Keratinocyte (primary cell): ENCODE measurements at regions not wholly inside any gene's neighbourhood (a gene's known extent, or its start where the extent isn't known, plus 50 kb on each side); places are given as distances from the start of the nearest gene placed in this dataset.

ENCODE experiments used
- DNase-seq: peaks from one replicate; pipeline ENCODE4 v3.0.0-alpha.2; 2011; ENCODE audit warnings: low read depth, missing footprints, low spot score
- FAIRE-seq: peaks from 2 replicates; lab custom pipeline; 2011; peaks lifted over from hg19 to GRCh38; lab: Jason Lieb, UNC
- H2AFZ ChIP-seq: 2 replicates; pipeline ENCODE4 v1.6.0; 2012; ENCODE audit warnings: low read length, control low read depth, inconsistent platforms; ENCODE audit not compliant: control insufficient read depth
- H3K27ac ChIP-seq: 2 replicates; pipeline ENCODE4 v1.5.1; 2011; ENCODE audit warnings: low read length; ENCODE audit not compliant: control insufficient read depth, insufficient read depth
- H3K27me3 ChIP-seq: 3 replicates; pipeline ENCODE4 v1.6.0; 2011; ENCODE audit warnings: low read length; ENCODE audit not compliant: control insufficient read depth, insufficient read depth; ENCODE audit errors: extremely low read depth
- H3K36me3 ChIP-seq, 2 experiments: 2 replicates in 1 of 2; 3 replicates in 1 of 2; pipeline ENCODE4 v1.5.1; 2011; ENCODE audit warnings: low read length in 2 of 2, mild to moderate bottlenecking in 1 of 2; ENCODE audit not compliant: control insufficient read depth in 2 of 2, insufficient read depth in 2 of 2; ENCODE audit errors: extremely low read depth in 1 of 2
- H3K4me1 ChIP-seq: 3 replicates; pipeline ENCODE4 v1.5.1; 2011; ENCODE audit warnings: low read length; ENCODE audit not compliant: control insufficient read depth, insufficient read depth; ENCODE audit errors: extremely low read depth
- H3K4me2 ChIP-seq: 3 replicates; pipeline ENCODE4 v1.6.0; 2011; ENCODE audit warnings: low read depth, low read length; ENCODE audit not compliant: control insufficient read depth, insufficient read depth; ENCODE audit errors: extremely low read depth
- H3K4me3 ChIP-seq, 3 experiments: fragments of 200-600 bp in 1 of 3; sonication (generic) in 1 of 3; 2 replicates in 2 of 3; 3 replicates in 1 of 3; pipeline ENCODE4 v1.5.1; 2011 to 2016; ENCODE audit warnings: low read length in 3 of 3, mild to moderate bottlenecking in 3 of 3, control low read depth in 2 of 3, inconsistent platforms in 1 of 3, low read depth in 1 of 3, mixed read lengths in 1 of 3, mixed run types in 1 of 3, moderate library complexity in 1 of 3; ENCODE audit not compliant: control insufficient read depth in 2 of 3, insufficient read depth in 2 of 3; ENCODE audit errors: extremely low read depth in 1 of 3
- H3K79me2 ChIP-seq: 2 replicates; pipeline ENCODE4 v1.6.0; 2012; ENCODE audit warnings: low read length; ENCODE audit not compliant: control insufficient read depth, insufficient read depth
- H3K9ac ChIP-seq: 3 replicates; pipeline ENCODE4 v1.6.0; 2011; ENCODE audit warnings: low read length; ENCODE audit not compliant: control insufficient read depth, insufficient read depth; ENCODE audit errors: extremely low read depth
- H3K9me1 ChIP-seq: 3 replicates; pipeline ENCODE4 v1.6.0; 2011; ENCODE audit warnings: low read length; ENCODE audit not compliant: control insufficient read depth, insufficient read depth; ENCODE audit errors: extremely low read depth
- H3K9me3 ChIP-seq: 2 replicates; pipeline ENCODE4 v1.5.1; 2012; ENCODE audit warnings: low read depth, low read length; ENCODE audit not compliant: control insufficient read depth
- H4K20me1 ChIP-seq: 3 replicates; pipeline ENCODE4 v1.6.0; 2011; ENCODE audit warnings: low read length; ENCODE audit not compliant: control insufficient read depth, insufficient read depth; ENCODE audit errors: extremely low read depth
- CTCF ChIP-seq, 3 experiments: IDR thresholded peaks in 1 of 3; conservative IDR thresholded peaks in 1 of 3; optimal IDR thresholded peaks in 1 of 3; 2 replicates in 2 of 3; 3 replicates in 1 of 3; pipeline versions ENCODE3 to v1.5.1; 2011; ENCODE audit warnings: low read length in 3 of 3, mild to moderate bottlenecking in 3 of 3, moderate library complexity in 2 of 3, control low read depth in 1 of 3, inconsistent platforms in 1 of 3; ENCODE audit not compliant: insufficient read depth in 2 of 3; ENCODE audit errors: extremely low read depth in 1 of 3
- EZH2 ChIP-seq: IDR thresholded peaks from one replicate; pipeline ENCODE4 v1.6.1; 2012; ENCODE audit warnings: inconsistent platforms, mild to moderate bottlenecking, low read length, moderate library complexity
- dilution Hi-C: fragments of 300-500 bp; cut with MboI; formaldehyde crosslinking; loops from one replicate; pipeline ENCODE4 v1.7.0; 2020; ENCODE audit warnings: low sequenced_read_pairs; ENCODE audit not compliant: extremely low pct_ligation_motif_present

GRCh38 chr17:31649302-31649701 lies 209.7 kb downstream of the COPRS start:
- H3K9ac ChIP-seq, result no peak overlapping the region
- no peak overlapping the region for H3K4me2 ChIP-seq
- H3K27ac ChIP-seq, result no peak overlapping the region
- DNase-seq (no peak), FAIRE-seq (no peak)
- H3K4me1 ChIP-seq, result no peaks in the 10 kb centered on the region
- peaks cover 3% of the 10 kb centered on the region for H3K9me3 ChIP-seq
- no peaks in the 10 kb centered on the region for H4K20me1 ChIP-seq
- H3K36me3 ChIP-seq, result no peaks in the 10 kb centered on the region
- no peaks in the 10 kb centered on the region for H3K79me2 ChIP-seq
- H3K27me3 ChIP-seq, result no peaks in the 10 kb centered on the region
- H2AFZ ChIP-seq, result no peak overlapping the region
- TF ChIP-seq CTCF (optimal IDR thresholded peaks at IDR 0.05 in 1 of 3, IDR thresholded peaks at IDR 0.05 in 1 of 3, conservative IDR thresholded peaks at IDR 0.05 in 1 of 3; ENCODE audit: extremely low read depth in 1 of 3, insufficient read depth in 2 of 3, low read length in 3 of 3) (no peak), EZH2 (no peak)
- dilution Hi-C loops, result no loop called here
- no peak overlapping the region for H3K4me3 ChIP-seq
- H3K9me1 ChIP-seq, result no peaks in the 10 kb centered on the region

- no peak for FAIRE-seq
- Histone ChIP-seq H3K79me2 (no peaks in the 10 kb centered on the region), H3K27me3 (no peaks in the 10 kb centered on the region), H3K4me1 (no peaks in the 10 kb centered on the region), H3K9me3 (peaks cover 3% of the 10 kb centered on the region), H3K27ac (no peak overlapping the region), H3K4me3 (no peak overlapping the region), H2AFZ (no peak overlapping the region), H3K9me1 (no peaks in the 10 kb centered on the region), H4K20me1 (no peaks in the 10 kb centered on the region), H3K9ac (no peak overlapping the region), H3K4me2 (no peak overlapping the region), H3K36me3 (no peaks in the 10 kb centered on the region)
- no peak for DNase-seq
- dilution Hi-C loops, result no loop called here
- TF ChIP-seq EZH2 (no peak), CTCF (optimal IDR thresholded peaks at IDR 0.05 in 1 of 3, IDR thresholded peaks at IDR 0.05 in 1 of 3, conservative IDR thresholded peaks at IDR 0.05 in 1 of 3; ENCODE audit: extremely low read depth in 1 of 3, insufficient read depth in 2 of 3, low read length in 3 of 3) (no peak)
Observed at GRCh38 chr17:31647661-31648060, 211.4 kb downstream of the COPRS start.
